OCI-LY7 (cell line): ENCODE measurements at regions not wholly inside any gene's neighbourhood (a gene's known extent, or its start where the extent isn't known, plus 50 kb on each side); places are given as distances from the start of the nearest gene placed in this dataset.

Experiments
- EZH2phosphoT487 ChIP-seq: fragments of 200-600 bp; sonication (generic); IDR thresholded peaks from 2 replicates; pipeline ENCODE4 v1.6.1; 2018; ENCODE audit warnings: low read depth, borderline replicate concordance, mild to moderate bottlenecking, mixed run types, antibody characterized with exemption, low read length, moderate library complexity, mixed read lengths
- TF ChIP-seq, protein P1 (sequence below): fragments of 200-600 bp; sonication (generic); conservative IDR thresholded peaks from 2 replicates; pipeline ENCODE4 v1.5.1; 2014; ENCODE audit warnings: mild to moderate bottlenecking, antibody characterized with exemption, low read length, moderate library complexity, mixed read lengths

DNA sequence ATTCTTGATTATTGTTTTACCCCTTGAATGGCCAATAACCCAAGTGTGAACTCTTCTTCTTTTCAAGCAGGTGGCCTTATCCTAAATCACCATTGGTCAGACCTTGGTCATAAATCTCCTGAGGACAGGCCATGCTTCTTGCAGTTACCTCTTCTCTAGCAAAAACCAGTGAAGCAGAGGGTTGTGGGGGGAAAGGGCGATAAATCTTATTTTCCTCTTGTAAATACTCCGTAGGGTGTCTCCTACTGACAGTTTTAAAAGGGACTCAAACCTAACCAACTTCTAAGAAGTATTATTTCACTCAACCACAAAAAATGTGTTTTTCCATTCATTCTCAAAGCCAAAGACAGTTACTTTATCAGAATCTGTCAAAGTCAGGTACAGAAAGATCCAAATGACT is 168.1 kb upstream of the RMP24 start:
- TF ChIP-seq, protein P1, sequence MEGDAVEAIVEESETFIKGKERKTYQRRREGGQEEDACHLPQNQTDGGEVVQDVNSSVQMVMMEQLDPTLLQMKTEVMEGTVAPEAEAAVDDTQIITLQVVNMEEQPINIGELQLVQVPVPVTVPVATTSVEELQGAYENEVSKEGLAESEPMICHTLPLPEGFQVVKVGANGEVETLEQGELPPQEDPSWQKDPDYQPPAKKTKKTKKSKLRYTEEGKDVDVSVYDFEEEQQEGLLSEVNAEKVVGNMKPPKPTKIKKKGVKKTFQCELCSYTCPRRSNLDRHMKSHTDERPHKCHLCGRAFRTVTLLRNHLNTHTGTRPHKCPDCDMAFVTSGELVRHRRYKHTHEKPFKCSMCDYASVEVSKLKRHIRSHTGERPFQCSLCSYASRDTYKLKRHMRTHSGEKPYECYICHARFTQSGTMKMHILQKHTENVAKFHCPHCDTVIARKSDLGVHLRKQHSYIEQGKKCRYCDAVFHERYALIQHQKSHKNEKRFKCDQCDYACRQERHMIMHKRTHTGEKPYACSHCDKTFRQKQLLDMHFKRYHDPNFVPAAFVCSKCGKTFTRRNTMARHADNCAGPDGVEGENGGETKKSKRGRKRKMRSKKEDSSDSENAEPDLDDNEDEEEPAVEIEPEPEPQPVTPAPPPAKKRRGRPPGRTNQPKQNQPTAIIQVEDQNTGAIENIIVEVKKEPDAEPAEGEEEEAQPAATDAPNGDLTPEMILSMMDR = no peak
- no peak for TF ChIP-seq EZH2phosphoT487
